Activated B cell treated with CpG ODN at 0.5 μM for 24 hours (primary cell): ENCODE measurements at regions not wholly inside any gene's neighbourhood (a gene's known extent, or its start where the extent isn't known, plus 50 kb on each side); places are given as distances from the start of the nearest gene placed in this dataset.

Experiments used
- ATAC-seq: fragments of 200-7000 bp; cut with Tn5 transposase; one replicate; pipeline ENCODE4 v1.10.0; 2021; ENCODE audit warnings: low read depth, mild to moderate bottlenecking, moderate library complexity
- CTCF ChIA-PET: fragments of 350-600 bp; sonication (Branson Sonifier 250); formaldehyde crosslinking; loops from one replicate; lab custom pipeline; 2021; ENCODE audit warnings: antibody characterized with exemption; lab: Charles Lee
- POLR2A ChIA-PET: fragments of 350-600 bp; sonication (Branson Sonifier 250); formaldehyde crosslinking; loops from one replicate; lab custom pipeline; 2021; ENCODE audit warnings: antibody characterized with exemption; lab: Charles Lee
- DNase-seq: peaks from one replicate; pipeline ENCODE4 v3.0.0; 2022
- H3K27ac Mint-ChIP-seq: one replicate; pipeline ENCODE4 v1.8.0; 2020; ENCODE audit warnings: mixed read lengths
- H3K27me3 Mint-ChIP-seq: one replicate; pipeline ENCODE4 v1.8.0; 2021; ENCODE audit warnings: mixed read lengths
- H3K36me3 Mint-ChIP-seq: one replicate; pipeline ENCODE4 v1.8.0; 2021; ENCODE audit warnings: low read depth, mixed read lengths
- H3K4me1 Mint-ChIP-seq: one replicate; pipeline ENCODE4 v1.8.0; 2021; ENCODE audit warnings: mixed read lengths
- H3K4me3 Mint-ChIP-seq: one replicate; pipeline ENCODE4 v1.8.0; 2020; ENCODE audit warnings: mild to moderate bottlenecking, mixed read lengths
- H3K9me3 Mint-ChIP-seq: one replicate; pipeline ENCODE4 v1.8.0; 2020; ENCODE audit warnings: mixed read lengths
- CTCF ChIP-seq: fragments of 200-600 bp; IDR thresholded peaks from one replicate; pipeline ENCODE4 v1.8.0; 2022; ENCODE audit warnings: antibody characterized with exemption, mild to moderate bottlenecking
- intact Hi-C: fragments of 100-400 bp; cut with micrococcal nuclease; formaldehyde crosslinking; loops from one replicate; pipeline ENCODE4 v1.15.1; 2024

DNA sequence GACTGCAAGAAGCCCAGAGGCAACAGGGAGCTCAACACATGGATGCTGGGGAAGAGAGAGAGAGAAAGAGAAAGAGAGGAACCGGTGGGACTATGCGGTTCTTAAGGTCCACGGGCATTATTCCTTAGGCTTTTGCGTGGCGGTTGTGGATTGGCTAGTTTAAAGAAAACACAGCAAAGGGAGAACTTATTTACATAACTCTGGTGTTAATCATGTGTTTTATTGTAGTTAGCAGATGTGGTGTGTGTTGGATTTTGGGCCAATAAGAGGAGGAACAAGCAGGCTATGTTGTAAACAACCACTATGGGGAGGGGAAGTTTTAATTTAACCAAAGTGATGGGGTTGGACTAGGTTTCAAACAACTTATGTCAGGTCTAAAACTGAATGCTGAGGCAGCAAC is 275.3 kb upstream of the KLF12 start:
- intact Hi-C loops, result no loop called here
- ChIA-PET CTCF (no interaction called here), POLR2A (no interaction called here)
- Mint-ChIP-seq H3K9me3 (no peaks in the 10 kb centered on the region), H3K4me1 (peaks cover 5% of the 10 kb centered on the region), H3K27me3 (no peaks in the 10 kb centered on the region), H3K27ac (no peak overlapping the region), H3K36me3 (no peaks in the 10 kb centered on the region), H3K4me3 (no peak overlapping the region)
- no peak for ATAC-seq
- TF ChIP-seq CTCF, result no peak
- no peak for DNase-seq

DNA sequence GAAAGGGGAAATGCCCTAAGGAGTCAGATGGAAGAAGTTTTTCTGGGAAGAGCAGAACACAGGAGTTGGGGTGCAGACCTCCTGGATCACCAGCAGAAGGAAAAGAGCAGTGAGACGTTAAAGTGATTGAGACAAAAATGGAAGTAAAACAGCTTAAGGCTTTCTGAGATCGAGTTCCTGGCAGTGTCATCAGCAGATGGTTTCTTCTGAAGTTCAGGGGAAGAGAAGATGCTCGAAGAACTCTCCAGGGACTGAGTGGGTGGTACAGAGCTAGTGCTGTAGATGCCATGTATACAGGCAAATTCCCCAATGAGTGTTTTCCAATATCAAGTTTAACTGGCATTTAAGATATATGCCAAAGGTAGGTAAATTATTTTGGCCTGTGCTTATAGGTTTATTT is 272.2 kb upstream of the KLF12 start:
- TF ChIP-seq CTCF, result no peak

DNA sequence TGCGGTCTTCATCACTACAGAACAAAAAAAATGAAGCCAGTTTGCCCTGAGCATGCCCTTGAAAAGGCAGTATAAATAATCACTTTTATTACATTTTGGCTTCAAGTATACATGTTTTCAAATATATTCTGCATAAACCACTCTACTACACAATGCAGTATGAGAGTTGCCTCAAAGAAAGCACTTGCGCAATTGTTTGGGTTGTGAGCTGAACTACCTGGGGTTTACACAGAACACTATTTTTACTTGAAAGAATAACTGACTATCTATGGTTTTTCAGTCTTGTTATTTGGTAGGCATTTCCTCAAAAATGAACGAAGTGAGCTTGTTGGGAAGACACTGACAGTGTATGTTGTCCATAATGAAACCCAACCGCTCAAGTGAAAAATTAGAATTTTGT is 264.4 kb upstream of the KLF12 start:
- H3K27ac Mint-ChIP-seq, result no peak overlapping the region
- H3K27me3 Mint-ChIP-seq, result peaks cover 2% of the 10 kb centered on the region
- ChIA-PET CTCF (no interaction called here), POLR2A (no interaction called here)
- ATAC-seq (no peak), DNase-seq (no peak)
- H3K36me3 Mint-ChIP-seq, result no peaks in the 10 kb centered on the region
- no peaks in the 10 kb centered on the region for H3K4me1 Mint-ChIP-seq
- no peak for TF ChIP-seq CTCF
- intact Hi-C loops, result no loop called here
- no peak overlapping the region for H3K4me3 Mint-ChIP-seq
- peaks cover 3% of the 10 kb centered on the region for H3K9me3 Mint-ChIP-seq

More for the DNA sequence above, 272.2 kb upstream of the KLF12 start:
- H3K27me3 Mint-ChIP-seq, result no peaks in the 10 kb centered on the region
- H3K36me3 Mint-ChIP-seq, result no peaks in the 10 kb centered on the region
- ATAC-seq (no peak), DNase-seq (no peak)
- ChIA-PET CTCF (no interaction called here), POLR2A (no interaction called here)
- peaks cover 3% of the 10 kb centered on the region for H3K9me3 Mint-ChIP-seq
- H3K4me1 Mint-ChIP-seq, result peaks cover 5% of the 10 kb centered on the region
- no peak overlapping the region for H3K27ac Mint-ChIP-seq
- intact Hi-C loops, result no loop called here
- no peak overlapping the region for H3K4me3 Mint-ChIP-seq

GRCh38 chr13:74389056-74389455 is 254.9 kb upstream of the KLF12 start:
- CTCF ChIA-PET, result no interaction called here

GRCh38 chr13:74388626-74389025 is 254.4 kb upstream of the KLF12 start:
- CTCF ChIA-PET, result no interaction called here
- H3K9me3 Mint-ChIP-seq, result peaks cover 6% of the 10 kb centered on the region
- POLR2A ChIA-PET, result no interaction called here
- no peaks in the 10 kb centered on the region for H3K4me1 Mint-ChIP-seq
- no peaks in the 10 kb centered on the region for H3K36me3 Mint-ChIP-seq
- no peak overlapping the region for H3K4me3 Mint-ChIP-seq
- H3K27me3 Mint-ChIP-seq, result peaks cover 2% of the 10 kb centered on the region
- intact Hi-C loops, result no loop called here
- DNase-seq, result no peak
- no peak for ATAC-seq
- H3K27ac Mint-ChIP-seq, result no peak overlapping the region
- no peak for TF ChIP-seq CTCF

More at GRCh38 chr13:74389056-74389455, 254.9 kb upstream of the KLF12 start:
- POLR2A ChIA-PET, result no interaction called here
- ATAC-seq (no peak), DNase-seq (no peak)
- TF ChIP-seq CTCF, result no peak
- Mint-ChIP-seq H3K4me1 (no peaks in the 10 kb centered on the region), H3K27ac (no peak overlapping the region), H3K4me3 (no peak overlapping the region), H3K27me3 (peaks cover 2% of the 10 kb centered on the region), H3K36me3 (no peaks in the 10 kb centered on the region), H3K9me3 (peaks cover 6% of the 10 kb centered on the region)
- intact Hi-C loops, result no loop called here
